IgD-negative memory B cell (primary cell): ENCODE measurements at regions not wholly inside any gene's neighbourhood (a gene's known extent, or its start where the extent isn't known, plus 50 kb on each side); places are given as distances from the start of the nearest gene placed in this dataset.

ENCODE experiments used
- H3K27ac Mint-ChIP-seq, 3 donors: one replicate each; pipeline ENCODE4 v1.8.0; 2020 to 2022; ENCODE audit warnings: mild to moderate bottlenecking in 3 of 3, mixed read lengths in 3 of 3, moderate library complexity in 1 of 3
- H3K27me3 Mint-ChIP-seq: one replicate; pipeline ENCODE4 v1.8.0; 2021; ENCODE audit warnings: mixed read lengths
- H3K36me3 Mint-ChIP-seq: one replicate; pipeline ENCODE4 v1.8.0; 2020; ENCODE audit warnings: mild to moderate bottlenecking, mixed read lengths
- H3K4me1 Mint-ChIP-seq, 3 donors: one replicate each; pipeline ENCODE4 v1.8.0; 2020 to 2022; ENCODE audit warnings: mixed read lengths in 3 of 3, mild to moderate bottlenecking in 1 of 3
- H3K4me3 Mint-ChIP-seq, 4 donors: one replicate each; pipeline ENCODE4 v1.8.0; 2020 to 2022; ENCODE audit warnings: mild to moderate bottlenecking in 4 of 4, mixed read lengths in 4 of 4, moderate library complexity in 3 of 4
- H3K9me3 Mint-ChIP-seq, 3 donors: one replicate each; pipeline ENCODE4 v1.8.0; 2020 to 2021; ENCODE audit warnings: mixed read lengths in 3 of 3, mild to moderate bottlenecking in 1 of 3

- H3K36me3 Mint-ChIP-seq: peaks cover 1% of the 10 kb centered on the region
- H3K27ac Mint-ChIP-seq: no peak overlapping the region
- peaks cover 2% of the 10 kb centered on the region for H3K27me3 Mint-ChIP-seq
- peaks cover 0 to 3% (median 1%) of the 10 kb centered on the region in 3 donors for H3K9me3 Mint-ChIP-seq
- peak overlapping the region in 1 of 4 donors; percentile 3 for H3K4me3 Mint-ChIP-seq
- no peaks in the 10 kb centered on the region for H3K4me1 Mint-ChIP-seq
Observed at GRCh38 chr13:33454844-33455705, 169.5 kb upstream of the STARD13 start.

GRCh38 chr13:33459702-33460101, 174.1 kb upstream of the STARD13 start:
- Mint-ChIP-seq H3K9me3 (peaks cover 0 to 3% (median 3%) of the 10 kb centered on the region in 3 donors), H3K27ac (no peak overlapping the region), H3K27me3 (no peaks in the 10 kb centered on the region), H3K36me3 (peaks cover 1% of the 10 kb centered on the region), H3K4me1 (no peaks in the 10 kb centered on the region), H3K4me3 (no peak overlapping the region)

- Mint-ChIP-seq H3K36me3 (peaks cover 3% of the 10 kb centered on the region), H3K4me3 (no peak overlapping the region), H3K4me1 (no peaks in the 10 kb centered on the region), H3K9me3 (peaks cover 0 to 6% (median 3%) of the 10 kb centered on the region in 3 donors), H3K27ac (no peak overlapping the region), H3K27me3 (no peaks in the 10 kb centered on the region)
Observed at GRCh38 chr13:33462109-33462508, 176.6 kb upstream of the STARD13 start.

- no peaks in the 10 kb centered on the region for H3K4me1 Mint-ChIP-seq
- peaks cover 3% of the 10 kb centered on the region for H3K36me3 Mint-ChIP-seq
- H3K27me3 Mint-ChIP-seq: no peaks in the 10 kb centered on the region
- H3K4me3 Mint-ChIP-seq: no peak overlapping the region
- H3K27ac Mint-ChIP-seq: no peak overlapping the region
- H3K9me3 Mint-ChIP-seq: peaks cover 0 to 5% (median 2%) of the 10 kb centered on the region in 3 donors
Observed at GRCh38 chr13:33464345-33464744, 178.8 kb upstream of the STARD13 start.

- Mint-ChIP-seq H3K27ac (no peak overlapping the region), H3K36me3 (peaks cover 2% of the 10 kb centered on the region), H3K9me3 (peaks cover 0 to 4% (median 2%) of the 10 kb centered on the region in 3 donors), H3K4me1 (no peaks in the 10 kb centered on the region), H3K27me3 (no peaks in the 10 kb centered on the region), H3K4me3 (no peak overlapping the region)
Observed at GRCh38 chr13:33466262-33466661, 180.7 kb upstream of the STARD13 start.

GRCh38 chr13:33467556-33467955, 182.0 kb upstream of the STARD13 start:
- Mint-ChIP-seq H3K4me1 (no peaks in the 10 kb centered on the region), H3K27me3 (no peaks in the 10 kb centered on the region), H3K27ac (no peak overlapping the region)

GRCh38 chr13:33471204-33471603, 185.6 kb upstream of the STARD13 start:
- H3K4me1 Mint-ChIP-seq: no peaks in the 10 kb centered on the region
- peaks cover 2% of the 10 kb centered on the region for H3K36me3 Mint-ChIP-seq
- H3K27me3 Mint-ChIP-seq: no peaks in the 10 kb centered on the region
- no peak overlapping the region for H3K4me3 Mint-ChIP-seq
- H3K9me3 Mint-ChIP-seq: peaks cover 0 to 5% (median 0%) of the 10 kb centered on the region in 3 donors
- H3K27ac Mint-ChIP-seq: no peak overlapping the region

More at GRCh38 chr13:33467556-33467955, 182.0 kb upstream of the STARD13 start:
- Mint-ChIP-seq H3K4me3 (no peak overlapping the region), H3K9me3 (peaks cover 0 to 4% (median 0%) of the 10 kb centered on the region in 3 donors), H3K36me3 (peaks cover 2% of the 10 kb centered on the region)

- H3K4me1 Mint-ChIP-seq: no peaks in the 10 kb centered on the region
- no peaks in the 10 kb centered on the region for H3K27me3 Mint-ChIP-seq
- H3K9me3 Mint-ChIP-seq: peaks cover under 1 to 9% (median 6%) of the 10 kb centered on the region in 3 donors
- H3K27ac Mint-ChIP-seq: no peak overlapping the region
- H3K4me3 Mint-ChIP-seq: no peak overlapping the region
- H3K36me3 Mint-ChIP-seq: peaks cover 4% of the 10 kb centered on the region
Observed at GRCh38 chr13:33472446-33472845, 186.9 kb upstream of the STARD13 start.

- peaks cover 2% of the 10 kb centered on the region for H3K36me3 Mint-ChIP-seq
- peaks cover 7% of the 10 kb centered on the region for H3K27me3 Mint-ChIP-seq
- H3K27ac Mint-ChIP-seq: no peak overlapping the region
- no peak overlapping the region for H3K4me3 Mint-ChIP-seq
- H3K4me1 Mint-ChIP-seq: no peaks in the 10 kb centered on the region
- peaks cover 6 to 21% (median 8%) of the 10 kb centered on the region in 3 donors for H3K9me3 Mint-ChIP-seq
Observed at GRCh38 chr13:33479105-33479504, 193.6 kb upstream of the STARD13 start.

GRCh38 chr13:33480561-33480960, 195.0 kb upstream of the STARD13 start:
- H3K4me1 Mint-ChIP-seq: no peaks in the 10 kb centered on the region
- H3K27ac Mint-ChIP-seq: no peak overlapping the region
- H3K27me3 Mint-ChIP-seq: peaks cover 7% of the 10 kb centered on the region
- H3K9me3 Mint-ChIP-seq: peaks cover 12 to 28% (median 13%) of the 10 kb centered on the region in 3 donors
- H3K36me3 Mint-ChIP-seq: peaks cover 4% of the 10 kb centered on the region
- no peak overlapping the region for H3K4me3 Mint-ChIP-seq

- Mint-ChIP-seq H3K27me3 (peaks cover 7% of the 10 kb centered on the region), H3K27ac (no peak overlapping the region), H3K4me1 (peaks cover 0 to 6% (median 0%) of the 10 kb centered on the region in 3 donors), H3K9me3 (peaks cover 7 to 12% (median 7%) of the 10 kb centered on the region in 3 donors), H3K36me3 (peaks cover 2% of the 10 kb centered on the region), H3K4me3 (no peak overlapping the region)
Observed at GRCh38 chr13:33483471-33483870, 197.9 kb upstream of the STARD13 start.

GRCh38 chr13:33485247-33485646, 199.7 kb upstream of the STARD13 start:
- Mint-ChIP-seq H3K9me3 (peaks cover 5 to 12% (median 7%) of the 10 kb centered on the region in 3 donors), H3K27ac (no peak overlapping the region), H3K4me1 (peaks cover 0 to 6% (median 0%) of the 10 kb centered on the region in 3 donors)

GRCh38 chr13:33487575-33488243, 202.2 kb upstream of the STARD13 start:
- peaks cover 0 to 6% (median 0%) of the 10 kb centered on the region in 3 donors for H3K4me1 Mint-ChIP-seq
- H3K9me3 Mint-ChIP-seq: peaks cover 7 to 12% (median 7%) of the 10 kb centered on the region in 3 donors
- H3K4me3 Mint-ChIP-seq: peak overlapping the region in 1 of 4 donors; percentile 3
- no peak overlapping the region for H3K27ac Mint-ChIP-seq
- H3K36me3 Mint-ChIP-seq: peaks cover 2% of the 10 kb centered on the region
- H3K27me3 Mint-ChIP-seq: no peaks in the 10 kb centered on the region

More at GRCh38 chr13:33485247-33485646, 199.7 kb upstream of the STARD13 start:
- Mint-ChIP-seq H3K27me3 (no peaks in the 10 kb centered on the region), H3K36me3 (peaks cover 2% of the 10 kb centered on the region), H3K4me3 (no peak overlapping the region)

- Mint-ChIP-seq H3K4me3 (no peak overlapping the region), H3K4me1 (peaks cover 0 to 6% (median 1%) of the 10 kb centered on the region in 3 donors), H3K36me3 (no peaks in the 10 kb centered on the region), H3K9me3 (peaks cover 3 to 6% (median 3%) of the 10 kb centered on the region in 3 donors), H3K27ac (no peak overlapping the region), H3K27me3 (no peaks in the 10 kb centered on the region)
Observed at GRCh38 chr13:33489563-33489962, 204.0 kb upstream of the STARD13 start.
